ENCODE measurements at regions not wholly inside any gene's neighbourhood (a gene's known extent, or its start where the extent isn't known, plus 50 kb on each side); places are given as distances from the start of the nearest gene placed in this dataset.

DNA sequence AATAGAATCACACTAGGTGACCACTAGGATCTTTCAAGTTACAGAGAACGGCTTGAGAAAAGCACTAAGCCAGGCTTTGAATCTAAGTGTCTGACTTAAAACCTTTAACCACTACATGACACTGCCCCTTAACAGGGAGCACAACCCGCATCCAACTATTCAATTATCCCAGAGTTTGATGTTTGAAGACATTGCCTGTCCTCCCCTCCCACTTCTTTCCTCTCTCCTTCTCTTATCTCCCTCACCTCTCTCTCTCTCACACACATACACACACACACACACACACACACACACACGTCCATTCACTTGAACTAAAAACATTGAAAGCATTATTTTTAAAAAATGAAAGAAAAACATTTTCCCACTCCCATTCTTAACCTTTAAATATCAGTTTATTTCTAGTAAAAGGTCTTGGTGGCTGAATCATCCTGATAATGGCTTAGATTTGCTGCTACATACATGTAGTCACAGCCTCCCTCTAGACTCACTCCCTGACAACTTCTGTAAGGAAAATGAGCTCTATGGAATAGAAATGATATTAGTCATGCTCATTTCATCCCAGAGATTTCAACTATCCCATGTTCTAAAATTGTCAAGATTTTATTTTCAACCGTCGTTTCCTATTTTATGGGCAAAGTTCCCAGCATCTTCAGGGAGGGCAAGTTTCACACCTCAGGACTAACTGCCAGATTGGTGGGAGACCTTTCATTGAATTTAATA is 53.5 kb upstream of the RAP1B start (continued):
- TF ChIP-seq, protein P1, sequence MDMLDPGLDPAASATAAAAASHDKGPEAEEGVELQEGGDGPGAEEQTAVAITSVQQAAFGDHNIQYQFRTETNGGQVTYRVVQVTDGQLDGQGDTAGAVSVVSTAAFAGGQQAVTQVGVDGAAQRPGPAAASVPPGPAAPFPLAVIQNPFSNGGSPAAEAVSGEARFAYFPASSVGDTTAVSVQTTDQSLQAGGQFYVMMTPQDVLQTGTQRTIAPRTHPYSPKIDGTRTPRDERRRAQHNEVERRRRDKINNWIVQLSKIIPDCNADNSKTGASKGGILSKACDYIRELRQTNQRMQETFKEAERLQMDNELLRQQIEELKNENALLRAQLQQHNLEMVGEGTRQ (IDR thresholded peaks at IDR 0.05; ENCODE audit: borderline replicate concordance, low read depth, low read length), result no peak
- TF ChIP-seq, protein P2, sequence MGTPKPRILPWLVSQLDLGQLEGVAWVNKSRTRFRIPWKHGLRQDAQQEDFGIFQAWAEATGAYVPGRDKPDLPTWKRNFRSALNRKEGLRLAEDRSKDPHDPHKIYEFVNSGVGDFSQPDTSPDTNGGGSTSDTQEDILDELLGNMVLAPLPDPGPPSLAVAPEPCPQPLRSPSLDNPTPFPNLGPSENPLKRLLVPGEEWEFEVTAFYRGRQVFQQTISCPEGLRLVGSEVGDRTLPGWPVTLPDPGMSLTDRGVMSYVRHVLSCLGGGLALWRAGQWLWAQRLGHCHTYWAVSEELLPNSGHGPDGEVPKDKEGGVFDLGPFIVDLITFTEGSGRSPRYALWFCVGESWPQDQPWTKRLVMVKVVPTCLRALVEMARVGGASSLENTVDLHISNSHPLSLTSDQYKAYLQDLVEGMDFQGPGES (IDR thresholded peaks at IDR 0.05; ENCODE audit: low read depth, low read length), result no peak
- TF ChIP-seq, protein P3, sequence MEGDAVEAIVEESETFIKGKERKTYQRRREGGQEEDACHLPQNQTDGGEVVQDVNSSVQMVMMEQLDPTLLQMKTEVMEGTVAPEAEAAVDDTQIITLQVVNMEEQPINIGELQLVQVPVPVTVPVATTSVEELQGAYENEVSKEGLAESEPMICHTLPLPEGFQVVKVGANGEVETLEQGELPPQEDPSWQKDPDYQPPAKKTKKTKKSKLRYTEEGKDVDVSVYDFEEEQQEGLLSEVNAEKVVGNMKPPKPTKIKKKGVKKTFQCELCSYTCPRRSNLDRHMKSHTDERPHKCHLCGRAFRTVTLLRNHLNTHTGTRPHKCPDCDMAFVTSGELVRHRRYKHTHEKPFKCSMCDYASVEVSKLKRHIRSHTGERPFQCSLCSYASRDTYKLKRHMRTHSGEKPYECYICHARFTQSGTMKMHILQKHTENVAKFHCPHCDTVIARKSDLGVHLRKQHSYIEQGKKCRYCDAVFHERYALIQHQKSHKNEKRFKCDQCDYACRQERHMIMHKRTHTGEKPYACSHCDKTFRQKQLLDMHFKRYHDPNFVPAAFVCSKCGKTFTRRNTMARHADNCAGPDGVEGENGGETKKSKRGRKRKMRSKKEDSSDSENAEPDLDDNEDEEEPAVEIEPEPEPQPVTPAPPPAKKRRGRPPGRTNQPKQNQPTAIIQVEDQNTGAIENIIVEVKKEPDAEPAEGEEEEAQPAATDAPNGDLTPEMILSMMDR (IDR thresholded peaks at IDR 0.05), result no peak
- TF ChIP-seq CHD2 (IDR thresholded peaks at IDR 0.05; ENCODE audit: low read length, partially characterized antibody) (no peak), TCF12 (IDR thresholded peaks at IDR 0.05) (peak; percentile 73), SIN3A (IDR thresholded peaks at IDR 0.05; ENCODE audit: borderline replicate concordance, low read depth, low read length) (no peak), RCOR1 (IDR thresholded peaks at IDR 0.05; ENCODE audit: low read length) (no peak)

DNA sequence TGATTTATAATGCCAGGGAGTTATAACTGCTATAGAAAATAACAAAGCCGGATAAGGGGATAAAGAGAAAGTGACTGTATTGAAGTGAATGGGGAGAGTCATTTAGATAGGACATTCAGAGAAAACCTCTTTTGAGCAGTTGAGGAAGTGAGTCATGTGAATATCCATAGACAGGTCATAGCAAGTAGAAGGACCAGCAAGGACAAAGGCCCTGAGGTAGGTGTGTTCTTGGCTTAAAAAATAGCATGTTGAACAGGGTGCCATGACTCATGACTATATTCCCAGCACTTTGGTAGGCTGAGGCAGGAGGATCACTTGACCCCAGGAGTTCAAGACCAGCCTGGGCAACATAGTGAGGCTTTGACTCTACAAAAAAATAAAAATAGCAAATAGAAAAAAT is 51.5 kb upstream of the RAP1B start:
- TF ChIP-seq FOSL2 (IDR thresholded peaks at IDR 0.05; ENCODE audit: borderline replicate concordance, low read depth) (0 out of 2 replicates have a peak, but pooled peaks have one; percentile 4), GABPA (IDR thresholded peaks at IDR 0.05; ENCODE audit: low read depth) (no peak), RCOR1 (IDR thresholded peaks at IDR 0.05; ENCODE audit: low read length) (no peak)
- 76% methylated on average over 1 of the region's 1 CpG for WGBS (ENCODE audit: low lambda C conversion rate)
- Histone ChIP-seq H2AFZ (ENCODE audit: low read depth) (no peak overlapping the region), H3K9ac (no peak overlapping the region), H3K36me3 (replicated peaks in 1 of 2; ENCODE audit: control insufficient read depth in 1 of 2, insufficient read depth in 2 of 2, low read length in 1 of 2) (no peaks in the 10 kb centered on the region), H3K4me3 (ENCODE audit: low read depth in 2 of 2, low read length in 1 of 2) (no peak overlapping the region), H3F3A (replicated peaks; ENCODE audit: insufficient read depth) (peaks cover 28% of the 10 kb centered on the region), H3K4me1 (ENCODE audit: control insufficient read depth in 1 of 2, insufficient read depth in 2 of 2, low read depth in 1 of 2, low read length in 1 of 2) (peaks cover 3 to 20% of the 10 kb centered on the region in 2 experiments), H3K9me2 (no peaks in the 10 kb centered on the region), H4K20me1 (ENCODE audit: insufficient read depth) (no peaks in the 10 kb centered on the region), H3K79me2 (ENCODE audit: insufficient read depth) (no peaks in the 10 kb centered on the region), H3K27ac (ENCODE audit: low read depth in 2 of 2, low read length in 1 of 2) (peak overlapping the region in 1 of 2 experiments; percentile 19; a peak in 1 of 4 replicates), H3K9me3 (no peaks in the 10 kb centered on the region), H3K4me2 (no peak overlapping the region), H3K27me3 (ENCODE audit: insufficient read depth) (no peaks in the 10 kb centered on the region)
- POLR2A ChIA-PET, result no interaction called here
- CTCF ChIA-PET, result no interaction called here
- DNase-seq, result no peak
